GM23338 (cell line): ENCODE measurements at regions not wholly inside any gene's neighbourhood (a gene's known extent, or its start where the extent isn't known, plus 50 kb on each side); places are given as distances from the start of the nearest gene placed in this dataset.

Experiments used
- ATAC-seq: fragments of 200-7000 bp; cut with Tn5 transposase; 3 replicates; pipeline ENCODE4 v1.9.1; 2020
- DNase-seq: peaks from one replicate; pipeline ENCODE4 v3.0.0-alpha.2; 2015; ENCODE audit warnings: low spot score
- H2AFZ ChIP-seq: fragments of 200-600 bp; sonication (generic); 2 replicates; pipeline ENCODE4 v1.8.0; 2016; ENCODE audit warnings: antibody characterized with exemption, mild to moderate bottlenecking, moderate library complexity
- H3F3A ChIP-seq: fragments of 200-600 bp; sonication (generic); replicated peaks from 2 replicates; pipeline ENCODE4 v1.8.0; 2017; ENCODE audit warnings: antibody characterized with exemption, mixed run types, low read depth
- H3K27ac ChIP-seq: fragments of 200-600 bp; sonication (generic); 2 replicates; pipeline ENCODE4 v1.6.1; 2016; ENCODE audit warnings: low read depth
- H3K27me3 ChIP-seq: fragments of 200-600 bp; sonication (generic); 2 replicates; pipeline ENCODE4 v1.8.0; 2016; ENCODE audit warnings: mild to moderate bottlenecking, mixed run types, moderate library complexity; ENCODE audit not compliant: insufficient read depth
- H3K36me3 ChIP-seq: fragments of 200-600 bp; sonication (generic); 2 replicates; pipeline ENCODE4 v1.8.0; 2016; ENCODE audit warnings: mild to moderate bottlenecking; ENCODE audit not compliant: insufficient read depth
- H3K4me1 ChIP-seq: fragments of 200-600 bp; sonication (generic); 2 replicates; pipeline ENCODE4 v1.8.0; 2016; ENCODE audit warnings: mild to moderate bottlenecking, moderate library complexity; ENCODE audit not compliant: insufficient read depth
- H3K4me2 ChIP-seq: fragments of 200-600 bp; sonication (generic); 2 replicates; pipeline ENCODE4 v1.7.1; 2017; ENCODE audit warnings: mixed run types
- H3K4me3 ChIP-seq: fragments of 200-600 bp; sonication (generic); 2 replicates; pipeline ENCODE4 v1.6.1; 2016; ENCODE audit warnings: mixed run types
- H3K79me2 ChIP-seq: fragments of 200-600 bp; sonication (generic); replicated peaks from 2 replicates; pipeline ENCODE4 v1.8.0; 2017; ENCODE audit warnings: mild to moderate bottlenecking; ENCODE audit not compliant: insufficient read depth
- H3K9me2 ChIP-seq: fragments of 200-600 bp; sonication (generic); 2 replicates; pipeline ENCODE4 v1.8.0; 2017; ENCODE audit not compliant: insufficient read depth
- H4K20me1 ChIP-seq: fragments of 200-600 bp; sonication (generic); replicated peaks from 2 replicates; pipeline ENCODE4 v1.8.0; 2017; ENCODE audit warnings: mild to moderate bottlenecking; ENCODE audit not compliant: insufficient read depth
- H3K27ac Mint-ChIP-seq: 2 replicates; pipeline ENCODE4 v1.8.0; 2020; ENCODE audit warnings: inconsistent platforms, mild to moderate bottlenecking, moderate library complexity, mixed read lengths
- H3K27me3 Mint-ChIP-seq: 3 replicates; pipeline ENCODE4 v1.8.0; 2022; ENCODE audit warnings: low read depth, mild to moderate bottlenecking, moderate library complexity, mixed read lengths, inconsistent platforms; ENCODE audit not compliant: insufficient read depth, poor library complexity
- H3K36me3 Mint-ChIP-seq: 3 replicates; pipeline ENCODE4 v1.8.0; 2021; ENCODE audit warnings: low read depth, mild to moderate bottlenecking, inconsistent platforms, moderate library complexity, mixed read lengths
- H3K4me1 Mint-ChIP-seq: 3 replicates; pipeline ENCODE4 v1.8.0; 2020; ENCODE audit warnings: mild to moderate bottlenecking, inconsistent platforms, mixed read lengths
- H3K4me3 Mint-ChIP-seq: 3 replicates; pipeline ENCODE4 v1.8.0; 2021; ENCODE audit warnings: moderate library complexity, mild to moderate bottlenecking, inconsistent platforms, mixed read lengths
- H3K9me3 Mint-ChIP-seq: 3 replicates; pipeline ENCODE4 v1.8.0; 2020; ENCODE audit warnings: moderate library complexity, mild to moderate bottlenecking, inconsistent platforms, mixed read lengths
- CREB1 ChIP-seq: fragments of 250-450 bp; sonication (Bioruptor Pico); IDR thresholded peaks from 2 replicates; pipeline ENCODE4 v1.5.0; 2020; ENCODE audit warnings: low read depth, mild to moderate bottlenecking, moderate library complexity
- CTCF ChIP-seq, 2 experiments: fragments of 200-600 bp in 1 of 2; sonication (generic) in 1 of 2; conservative IDR thresholded peaks; 2 replicates each; pipeline versions ENCODE4 v1.5.1 to v1.6.1; 2016 to 2017; ENCODE audit warnings: antibody characterized with exemption in 2 of 2, low read depth in 2 of 2, mild to moderate bottlenecking in 2 of 2, moderate library complexity in 1 of 2
- ETS1 ChIP-seq: IDR thresholded peaks from 2 replicates; pipeline ENCODE4 v1.6.1; 2016; ENCODE audit warnings: antibody characterized with exemption
- EZH2 ChIP-seq: fragments of 200-600 bp; sonication (generic); IDR thresholded peaks from one replicate; pipeline ENCODE4 v1.8.0; 2017; ENCODE audit warnings: antibody characterized with exemption, mild to moderate bottlenecking, low read depth; ENCODE audit not compliant: unreplicated experiment
- EZH2phosphoT487 ChIP-seq: fragments of 200-600 bp; sonication (generic); IDR thresholded peaks from one replicate; pipeline ENCODE4 v1.8.1; 2018; ENCODE audit warnings: antibody characterized with exemption; ENCODE audit not compliant: unreplicated experiment
- JUNB ChIP-seq: IDR thresholded peaks from one replicate; pipeline ENCODE4 v1.6.1; 2016; ENCODE audit warnings: antibody characterized with exemption; ENCODE audit not compliant: unreplicated experiment
- NANOG ChIP-seq: IDR thresholded peaks from 2 replicates; pipeline ENCODE4 v1.6.1; 2016; ENCODE audit warnings: antibody characterized with exemption, borderline replicate concordance
- POLR2AphosphoS5 ChIP-seq: IDR thresholded peaks from 2 replicates; pipeline ENCODE4 v1.6.1; 2016; ENCODE audit warnings: antibody characterized with exemption, low read depth
- REST ChIP-seq: IDR thresholded peaks from one replicate; pipeline ENCODE4 v1.6.1; 2018; ENCODE audit warnings: antibody characterized with exemption; ENCODE audit not compliant: unreplicated experiment
- STAT1 ChIP-seq: IDR thresholded peaks from one replicate; pipeline ENCODE4 v1.6.1; 2016; ENCODE audit warnings: antibody characterized with exemption; ENCODE audit not compliant: unreplicated experiment
- ZNF114 ChIP-seq: fragments of 250-450 bp; sonication (Bioruptor Pico); IDR thresholded peaks from 2 replicates; pipeline ENCODE4 v1.5.0; 2020; ENCODE audit warnings: mild to moderate bottlenecking, moderate library complexity
- ZNF331 ChIP-seq: fragments of 250-450 bp; sonication (Bioruptor Pico); IDR thresholded peaks from 2 replicates; pipeline ENCODE4 v1.5.0; 2020; ENCODE audit warnings: low read depth, mild to moderate bottlenecking, moderate library complexity
- ZNF462 ChIP-seq: fragments of 250-450 bp; sonication (Bioruptor Pico); IDR thresholded peaks from 2 replicates; pipeline ENCODE4 v1.5.0; 2020; ENCODE audit warnings: mild to moderate bottlenecking, moderate library complexity

- Histone ChIP-seq H3K36me3 (no peaks in the 10 kb centered on the region), H3K79me2 (no peaks in the 10 kb centered on the region), H3K27me3 (no peaks in the 10 kb centered on the region), H3K4me1 (no peaks in the 10 kb centered on the region), H3K4me3 (no peak overlapping the region), H3F3A (no peaks in the 10 kb centered on the region), H2AFZ (no peak overlapping the region), H3K9me2 (no peaks in the 10 kb centered on the region), H3K27ac (no peak overlapping the region), H3K4me2 (no peak overlapping the region), H4K20me1 (no peaks in the 10 kb centered on the region)
- H3K27me3 Mint-ChIP-seq: no peaks in the 10 kb centered on the region
- DNase-seq (no peak), ATAC-seq (no peak)
- no peak overlapping the region for H3K27ac Mint-ChIP-seq
- no peak for TF ChIP-seq JUNB
- no peak for TF ChIP-seq CTCF (conservative IDR thresholded peaks at IDR 0.05; ENCODE audit: low read depth in 2 of 2)
- TF ChIP-seq ZNF462: no peak
- no peak for TF ChIP-seq POLR2AphosphoS5
- TF ChIP-seq STAT1: no peak
- no peak for TF ChIP-seq REST
- TF ChIP-seq ETS1: no peak
- TF ChIP-seq ZNF114 (CRISPR knock-in tag): no peak
- TF ChIP-seq EZH2phosphoT487: no peak
- TF ChIP-seq NANOG: no peak
- no peak for TF ChIP-seq ZNF331 (CRISPR knock-in tag)
- no peak for TF ChIP-seq EZH2
- no peak for TF ChIP-seq CREB1 (CRISPR knock-in tag)
- no peak overlapping the region for H3K4me3 Mint-ChIP-seq
- no peaks in the 10 kb centered on the region for H3K36me3 Mint-ChIP-seq
- no peaks in the 10 kb centered on the region for H3K9me3 Mint-ChIP-seq
- H3K4me1 Mint-ChIP-seq: peaks cover 4% of the 10 kb centered on the region; the same call in 2 of the 3 replicates
Measured at GRCh38 chr14:36067428-36068187, 108.9 kb downstream of the PTCSC3 start.
